ENCODE measurements at regions not wholly inside any gene's neighbourhood (a gene's known extent, or its start where the extent isn't known, plus 50 kb on each side); places are given as distances from the start of the nearest gene placed in this dataset.
A peak's percentile ranks its signal among the peaks of the same experiment; 100 is the strongest.

- no peak for DNase-seq (ENCODE audit: low spot score)
These were observed 346.2 kb upstream of the CBLB start for GRCh38 chr3:106215047-106215446.

- no peak for DNase-seq (ENCODE audit: low spot score)
These were observed 348.9 kb upstream of the CBLB start for GRCh38 chr3:106217745-106218144.

- DNase-seq (ENCODE audit: low spot score), result no peak
These were observed 358.3 kb upstream of the CBLB start for GRCh38 chr3:106227068-106227467.

GRCh38 chr3:106228271-106228670 lies 359.5 kb upstream of the CBLB start:
- no peak for DNase-seq (ENCODE audit: low spot score)

GRCh38 chr3:106229495-106230278 lies 360.9 kb upstream of the CBLB start:
- no peak for DNase-seq (ENCODE audit: low spot score)

- DNase-seq (ENCODE audit: low spot score), result no peak
These were observed 362.3 kb upstream of the CBLB start for GRCh38 chr3:106231086-106231485.

- no peak for DNase-seq (ENCODE audit: low spot score)
These were observed 364.1 kb upstream of the CBLB start for GRCh38 chr3:106232956-106233355.

GRCh38 chr3:106239195-106239697 lies 370.4 kb upstream of the CBLB start:
- DNase-seq (ENCODE audit: low spot score), result no peak

GRCh38 chr3:106241593-106241992 lies 372.8 kb upstream of the CBLB start:
- DNase-seq (ENCODE audit: low spot score), result no peak

GRCh38 chr3:106242781-106243180 lies 374.0 kb upstream of the CBLB start:
- no peak for DNase-seq (ENCODE audit: low spot score)

- no peak for DNase-seq (ENCODE audit: low spot score)
These were observed 376.6 kb upstream of the CBLB start for GRCh38 chr3:106245400-106245799.

- peak; percentile 11 for DNase-seq (ENCODE audit: low spot score)
These were observed 379.3 kb upstream of the CBLB start for GRCh38 chr3:106247902-106248684.

GRCh38 chr3:106249159-106249558 lies 380.3 kb upstream of the CBLB start:
- peak; percentile 15 for DNase-seq (ENCODE audit: low spot score)

GRCh38 chr3:106249981-106250380 lies 381.2 kb upstream of the CBLB start:
- no peak for DNase-seq (ENCODE audit: low spot score)

GRCh38 chr3:106251160-106251892 lies 382.5 kb upstream of the CBLB start:
- DNase-seq (ENCODE audit: low spot score), result no peak

GRCh38 chr3:106255870-106256248 lies 387.0 kb upstream of the CBLB start:
- no peak for DNase-seq (ENCODE audit: low spot score)

GRCh38 chr3:106256249-106256957 lies 387.6 kb upstream of the CBLB start:
- no peak for DNase-seq (ENCODE audit: low spot score)

GRCh38 chr3:106257172-106257571 lies 388.4 kb upstream of the CBLB start:
- DNase-seq (ENCODE audit: low spot score), result no peak

GRCh38 chr3:106261396-106261795 lies 392.6 kb upstream of the CBLB start:
- DNase-seq (ENCODE audit: low spot score), result no peak

GRCh38 chr3:106261915-106262683 lies 393.3 kb upstream of the CBLB start:
- DNase-seq (ENCODE audit: low spot score), result no peak

GRCh38 chr3:106263011-106263410 lies 394.2 kb upstream of the CBLB start:
- DNase-seq (ENCODE audit: low spot score), result no peak
